ENCODE measurements at regions not wholly inside any gene's neighbourhood (a gene's known extent, or its start where the extent isn't known, plus 50 kb on each side); places are given as distances from the start of the nearest gene placed in this dataset.
"Not testable (repeated sequence)": the region's sequence is repeated elsewhere in the genome, so short reads cannot be mapped to it uniquely, and the experiment has no call there.

GRCh38 chr14:19345298-19345911 lies 88.7 kb downstream of the POTEG start:
- not testable (repeated sequence) for H2BK20ac ChIP-seq (ENCODE audit: low read depth, low read length, poor library complexity, severe bottlenecking); H2BK15ac ChIP-seq (ENCODE audit: low read depth, low read length); H2AK5ac ChIP-seq (ENCODE audit: insufficient read length, low read length); H3K4me1 ChIP-seq (ENCODE audit: insufficient read depth, low read length); H3K4me1 Mint-ChIP-seq; H4K20me1 ChIP-seq (ENCODE audit: control insufficient read depth, insufficient read depth, insufficient read length); H3K27me3 ChIP-seq (ENCODE audit: insufficient read depth, low read length); H3K23me2 ChIP-seq (ENCODE audit: insufficient read length, low read depth, low read length, poor library complexity, severe bottlenecking); H3K4me2 ChIP-seq (ENCODE audit: insufficient read depth, insufficient read length, low read length); H2BK12ac ChIP-seq (ENCODE audit: insufficient read length, low read depth, low read length); H4K8ac ChIP-seq (replicated peaks; ENCODE audit: insufficient read length, low read depth, low read length); H3K9ac ChIP-seq (ENCODE audit: extremely low read depth, insufficient read length, low read length); H3K79me1 ChIP-seq (ENCODE audit: insufficient read depth, low read depth, low read length, poor library complexity, severe bottlenecking); H3K23ac ChIP-seq (ENCODE audit: insufficient read length, low read depth, low read length); H3K14ac ChIP-seq (ENCODE audit: insufficient read depth, low read length); H3K18ac ChIP-seq (ENCODE audit: insufficient read length, low read depth, low read length); H3K36me3 Mint-ChIP-seq (ENCODE audit: insufficient read depth in 1 of 3, low read depth in 3 of 3); H3K4me3 Mint-ChIP-seq; H2BK120ac ChIP-seq (ENCODE audit: low read depth, low read length, poor library complexity, severe bottlenecking); H3K27ac Mint-ChIP-seq; H3K56ac ChIP-seq (ENCODE audit: insufficient read length, low read depth, low read length); H2AFZ ChIP-seq (ENCODE audit: low read length); H4K91ac ChIP-seq (ENCODE audit: insufficient read length, low read depth, low read length); H2BK5ac ChIP-seq (ENCODE audit: insufficient read length, low read length); H3K27me3 Mint-ChIP-seq (ENCODE audit: low read depth); DNase-seq; H3K27ac ChIP-seq (ENCODE audit: insufficient read length, low read depth, low read length); H3K4ac ChIP-seq (ENCODE audit: low read depth, low read length); H3K79me2 ChIP-seq (ENCODE audit: insufficient read depth, low read length); H3T11ph ChIP-seq (ENCODE audit: low read length); H4K5ac ChIP-seq (ENCODE audit: insufficient read length, low read depth, low read length)
- peaks cover 18% of the 10 kb centered on the region for H3K9me3 ChIP-seq (ENCODE audit: control insufficient read depth, low read depth, low read length)
- WGBS (ENCODE audit: extremely low coverage, insufficient read length, low lambda C conversion rate) = no CpG with 5 or more reads among the region's 26 CpGs
- peaks cover 15 to 19% of the 10 kb centered on the region in 2 experiments for H3K9me3 Mint-ChIP-seq

GRCh38 chr14:19346074-19346480 lies 88.1 kb downstream of the POTEG start:
- not testable (repeated sequence) for H3K27ac ChIP-seq (ENCODE audit: insufficient read length, low read depth, low read length); H3K4me1 ChIP-seq (ENCODE audit: insufficient read depth, low read length); H3K18ac ChIP-seq (ENCODE audit: insufficient read length, low read depth, low read length); H3K14ac ChIP-seq (ENCODE audit: insufficient read depth, low read length); H3K27ac Mint-ChIP-seq; H2AK5ac ChIP-seq (ENCODE audit: insufficient read length, low read length); H2BK12ac ChIP-seq (ENCODE audit: insufficient read length, low read depth, low read length); H3K27me3 ChIP-seq (ENCODE audit: insufficient read depth, low read length); H2BK15ac ChIP-seq (ENCODE audit: low read depth, low read length); H3K23me2 ChIP-seq (ENCODE audit: insufficient read length, low read depth, low read length, poor library complexity, severe bottlenecking); H2BK20ac ChIP-seq (ENCODE audit: low read depth, low read length, poor library complexity, severe bottlenecking); H3K4me3 Mint-ChIP-seq; H3K36me3 Mint-ChIP-seq (ENCODE audit: insufficient read depth in 1 of 3, low read depth in 3 of 3); H3K79me2 ChIP-seq (ENCODE audit: insufficient read depth, low read length); H2BK120ac ChIP-seq (ENCODE audit: low read depth, low read length, poor library complexity, severe bottlenecking); H3K27me3 Mint-ChIP-seq (ENCODE audit: low read depth); H2AFZ ChIP-seq (ENCODE audit: low read length); H4K5ac ChIP-seq (ENCODE audit: insufficient read length, low read depth, low read length); H3K4me2 ChIP-seq (ENCODE audit: insufficient read depth, insufficient read length, low read length); H4K20me1 ChIP-seq (ENCODE audit: control insufficient read depth, insufficient read depth, insufficient read length); H3K9ac ChIP-seq (ENCODE audit: extremely low read depth, insufficient read length, low read length); H3K4ac ChIP-seq (ENCODE audit: low read depth, low read length); H3K56ac ChIP-seq (ENCODE audit: insufficient read length, low read depth, low read length); H3T11ph ChIP-seq (ENCODE audit: low read length); H3K23ac ChIP-seq (ENCODE audit: insufficient read length, low read depth, low read length); H3K79me1 ChIP-seq (ENCODE audit: insufficient read depth, low read depth, low read length, poor library complexity, severe bottlenecking); H3K4me1 Mint-ChIP-seq; H2BK5ac ChIP-seq (ENCODE audit: insufficient read length, low read length); H4K8ac ChIP-seq (replicated peaks; ENCODE audit: insufficient read length, low read depth, low read length); H4K91ac ChIP-seq (ENCODE audit: insufficient read length, low read depth, low read length)
- peaks cover 15 to 17% of the 10 kb centered on the region in 2 experiments for H3K9me3 Mint-ChIP-seq
- no CpG with 5 or more reads among the region's 17 CpGs for WGBS (ENCODE audit: extremely low coverage, insufficient read length, low lambda C conversion rate)
- peaks cover 14% of the 10 kb centered on the region for H3K9me3 ChIP-seq (ENCODE audit: control insufficient read depth, low read depth, low read length)
- peak; percentile 8 for DNase-seq

All from H9 (cell line).